ENCODE measurements at regions not wholly inside any gene's neighbourhood (a gene's known extent, or its start where the extent isn't known, plus 50 kb on each side); places are given as distances from the start of the nearest gene placed in this dataset.

DNA sequence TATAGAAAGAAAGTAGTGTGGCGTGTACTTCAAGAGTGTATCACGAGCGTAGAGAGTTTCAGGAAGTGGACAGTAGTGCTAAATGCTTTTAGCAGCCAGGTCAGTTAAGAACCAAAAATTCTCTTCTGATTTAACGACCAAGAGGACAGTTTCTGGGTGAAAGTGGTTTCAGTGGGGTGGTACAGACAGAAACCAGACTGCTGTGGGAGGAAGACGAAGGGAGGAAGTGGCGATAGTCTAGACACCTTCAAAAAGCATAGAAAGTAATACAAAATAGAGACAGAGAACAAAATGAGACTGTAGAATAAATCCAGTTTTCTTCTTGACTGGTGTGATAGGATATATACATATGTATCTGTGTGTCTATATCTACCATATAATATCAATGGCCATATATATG, 93.5 kb downstream of the MBL2 start:
- no peak for TF ChIP-seq POLR2A (IDR thresholded peaks at IDR 0.05)
- TF ChIP-seq, protein P1, sequence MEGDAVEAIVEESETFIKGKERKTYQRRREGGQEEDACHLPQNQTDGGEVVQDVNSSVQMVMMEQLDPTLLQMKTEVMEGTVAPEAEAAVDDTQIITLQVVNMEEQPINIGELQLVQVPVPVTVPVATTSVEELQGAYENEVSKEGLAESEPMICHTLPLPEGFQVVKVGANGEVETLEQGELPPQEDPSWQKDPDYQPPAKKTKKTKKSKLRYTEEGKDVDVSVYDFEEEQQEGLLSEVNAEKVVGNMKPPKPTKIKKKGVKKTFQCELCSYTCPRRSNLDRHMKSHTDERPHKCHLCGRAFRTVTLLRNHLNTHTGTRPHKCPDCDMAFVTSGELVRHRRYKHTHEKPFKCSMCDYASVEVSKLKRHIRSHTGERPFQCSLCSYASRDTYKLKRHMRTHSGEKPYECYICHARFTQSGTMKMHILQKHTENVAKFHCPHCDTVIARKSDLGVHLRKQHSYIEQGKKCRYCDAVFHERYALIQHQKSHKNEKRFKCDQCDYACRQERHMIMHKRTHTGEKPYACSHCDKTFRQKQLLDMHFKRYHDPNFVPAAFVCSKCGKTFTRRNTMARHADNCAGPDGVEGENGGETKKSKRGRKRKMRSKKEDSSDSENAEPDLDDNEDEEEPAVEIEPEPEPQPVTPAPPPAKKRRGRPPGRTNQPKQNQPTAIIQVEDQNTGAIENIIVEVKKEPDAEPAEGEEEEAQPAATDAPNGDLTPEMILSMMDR (IDR thresholded peaks at IDR 0.05): no peak
